Hippocampal formation (tissue), 2 donors: ENCODE measurements at regions not wholly inside any gene's neighbourhood (a gene's known extent, or its start where the extent isn't known, plus 50 kb on each side); places are given as distances from the start of the nearest gene placed in this dataset.
A peak's percentile ranks its signal among the peaks of the same experiment; 100 is the strongest.

Source experiments
- DNase-seq, 2 donors: peaks; one replicate each; lab custom pipeline; 2025; lab: John Stamatoyannopoulos, UW

DNA sequence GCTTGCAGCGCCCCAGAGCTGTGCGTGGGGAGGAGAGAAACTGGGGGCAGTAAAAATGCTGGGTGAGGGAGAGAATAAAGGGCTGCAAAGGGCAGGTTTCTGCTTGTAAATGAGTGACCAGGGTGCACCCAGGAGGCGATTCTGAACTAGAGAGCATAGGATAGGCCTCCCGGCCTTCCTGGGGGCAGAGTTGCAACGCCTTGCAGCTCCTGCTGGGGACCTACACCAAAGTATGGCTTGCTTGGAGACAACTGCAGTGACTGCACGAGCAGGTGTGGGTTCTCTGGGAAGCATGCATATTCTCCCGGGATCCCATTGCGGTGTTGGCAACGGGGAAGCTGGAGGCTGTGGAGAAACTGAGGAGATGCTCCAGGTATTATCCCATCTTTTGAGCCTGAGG lies 111.6 kb upstream of the SPACA1 start:
- no peak for DNase-seq

DNA sequence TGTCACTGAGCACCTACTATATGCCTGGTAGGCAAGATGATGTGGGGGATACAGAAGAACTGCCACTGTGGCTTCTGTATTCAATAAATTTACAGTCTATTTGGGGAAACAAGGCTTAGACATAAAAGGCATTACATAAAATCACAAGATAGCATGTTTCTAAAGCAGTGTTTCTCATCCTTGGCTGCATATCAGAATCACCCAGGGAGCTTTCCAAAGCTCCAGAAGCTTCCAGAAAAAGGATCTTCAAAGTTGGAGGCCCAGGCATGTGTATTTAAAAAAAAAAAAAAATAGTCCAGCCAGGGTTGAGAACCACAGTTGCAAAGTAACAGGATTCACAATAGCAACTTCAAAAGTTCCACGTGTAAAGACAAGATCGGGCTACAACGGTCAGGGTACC lies 112.4 kb upstream of the SPACA1 start:
- no peak for DNase-seq

DNA sequence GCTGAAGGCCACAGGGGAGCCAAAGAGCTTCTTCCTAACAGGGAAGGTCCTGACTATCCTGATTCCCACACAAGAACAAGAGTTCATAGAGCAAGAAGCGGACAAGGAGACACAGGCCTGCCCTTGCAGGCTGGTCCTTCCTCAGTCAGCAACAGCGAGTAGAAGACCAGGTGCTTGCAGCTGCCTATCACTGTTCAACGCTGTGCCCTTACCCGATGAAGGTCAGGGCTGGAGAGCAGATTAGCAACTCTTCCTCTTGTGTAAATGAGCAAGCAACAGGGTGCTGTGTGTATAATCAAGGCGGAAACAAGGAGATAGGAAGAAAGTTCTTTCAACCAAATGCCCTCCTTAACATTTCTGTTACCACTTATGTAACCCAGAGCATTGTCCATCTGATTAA lies 115.3 kb upstream of the SPACA1 start:
- DNase-seq: no peak

DNA sequence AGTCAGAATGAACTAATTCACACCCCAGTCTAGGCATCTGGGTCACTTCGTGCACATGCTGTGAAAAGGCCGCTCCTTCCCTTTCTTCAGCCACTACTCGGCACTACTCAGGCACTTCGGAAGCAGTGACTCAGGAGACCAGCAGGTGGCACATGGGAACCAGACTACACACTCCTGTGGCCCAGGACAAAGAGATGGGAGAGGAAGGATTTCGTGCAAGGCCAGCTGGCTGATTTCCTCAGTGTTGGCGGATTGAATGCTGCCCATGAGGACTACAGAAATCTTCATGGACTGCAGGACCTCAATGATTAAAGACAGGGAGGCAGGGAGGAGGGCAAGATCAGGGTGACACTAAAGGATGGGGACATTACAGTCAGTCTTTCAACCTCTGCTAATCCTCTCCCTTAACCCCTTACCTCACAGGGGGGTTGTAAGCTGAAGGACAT lies 117.8 kb upstream of the SPACA1 start:
- DNase-seq: peak; percentile 61 to 84

DNA sequence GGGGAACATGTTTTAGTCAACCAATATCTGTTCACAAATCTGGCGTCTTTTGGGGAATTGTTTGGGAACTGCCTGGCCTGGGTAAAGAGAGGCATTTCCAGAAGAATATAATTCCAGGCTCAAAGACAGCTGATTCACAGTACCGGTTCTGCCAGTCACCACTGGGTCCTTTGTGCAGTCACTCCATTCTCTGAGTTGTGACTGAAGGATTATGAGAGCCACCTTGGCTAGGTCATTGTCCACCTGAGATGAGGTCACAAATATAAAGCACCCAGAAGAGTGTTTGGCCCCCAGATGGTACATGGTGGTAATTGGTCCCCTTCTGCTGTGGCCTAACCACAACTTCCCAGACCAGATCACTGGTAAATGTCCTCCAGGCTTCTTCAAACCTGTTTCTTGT lies 121.0 kb upstream of the SPACA1 start:
- DNase-seq: no peak

DNA sequence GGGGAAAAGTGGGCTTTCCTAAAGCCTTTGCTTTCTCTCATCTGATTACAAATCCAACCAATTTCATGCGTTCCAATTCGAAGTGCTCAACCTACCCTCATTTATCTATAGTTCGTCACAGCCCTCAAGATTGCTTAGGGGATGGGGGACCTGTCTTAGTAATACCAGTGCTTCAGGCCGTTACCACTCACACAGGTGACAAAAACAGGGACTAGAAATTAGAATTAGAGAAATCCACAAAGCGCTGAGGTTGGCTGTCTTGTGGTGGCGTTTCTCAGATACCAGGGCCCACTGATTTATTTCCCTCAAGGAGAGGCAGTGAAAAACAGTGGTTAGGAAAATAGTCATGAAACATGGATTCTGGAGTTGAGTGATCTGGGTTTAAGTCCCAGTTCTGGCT lies 121.6 kb upstream of the SPACA1 start:
- DNase-seq: no peak

DNA sequence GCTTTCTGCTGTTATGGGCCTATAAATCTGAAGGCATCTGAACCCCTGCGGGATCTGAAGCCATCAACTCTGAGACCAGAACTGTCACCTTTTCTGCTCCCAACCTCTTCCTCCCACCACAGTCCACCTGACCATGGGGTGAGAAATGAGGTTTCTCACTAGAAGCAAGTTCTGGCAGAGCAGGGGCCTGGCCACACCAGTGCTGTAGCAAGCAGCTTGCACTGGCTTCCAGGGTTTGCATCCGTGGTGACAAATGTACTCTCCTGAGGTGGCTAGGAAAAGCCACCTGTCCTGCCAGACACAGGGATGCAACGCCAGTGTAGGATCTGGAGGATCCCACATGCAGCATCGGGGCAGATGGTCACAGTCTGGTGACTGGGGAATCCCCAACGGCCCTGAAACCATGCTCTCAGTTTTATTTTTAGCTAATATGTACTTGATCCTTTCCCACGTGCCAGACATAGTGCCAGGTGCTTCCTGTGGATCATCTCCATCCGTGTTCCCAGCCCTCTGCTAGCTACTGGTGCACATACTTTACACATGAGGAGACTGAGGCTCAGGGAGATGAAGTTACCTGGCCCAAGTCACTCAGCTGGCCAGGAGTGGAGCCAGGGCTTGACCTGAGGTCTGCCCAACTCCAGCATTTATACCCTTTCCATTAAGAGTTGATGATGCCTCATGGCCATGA lies 122.1 kb upstream of the SPACA1 start:
- DNase-seq: no peak

DNA sequence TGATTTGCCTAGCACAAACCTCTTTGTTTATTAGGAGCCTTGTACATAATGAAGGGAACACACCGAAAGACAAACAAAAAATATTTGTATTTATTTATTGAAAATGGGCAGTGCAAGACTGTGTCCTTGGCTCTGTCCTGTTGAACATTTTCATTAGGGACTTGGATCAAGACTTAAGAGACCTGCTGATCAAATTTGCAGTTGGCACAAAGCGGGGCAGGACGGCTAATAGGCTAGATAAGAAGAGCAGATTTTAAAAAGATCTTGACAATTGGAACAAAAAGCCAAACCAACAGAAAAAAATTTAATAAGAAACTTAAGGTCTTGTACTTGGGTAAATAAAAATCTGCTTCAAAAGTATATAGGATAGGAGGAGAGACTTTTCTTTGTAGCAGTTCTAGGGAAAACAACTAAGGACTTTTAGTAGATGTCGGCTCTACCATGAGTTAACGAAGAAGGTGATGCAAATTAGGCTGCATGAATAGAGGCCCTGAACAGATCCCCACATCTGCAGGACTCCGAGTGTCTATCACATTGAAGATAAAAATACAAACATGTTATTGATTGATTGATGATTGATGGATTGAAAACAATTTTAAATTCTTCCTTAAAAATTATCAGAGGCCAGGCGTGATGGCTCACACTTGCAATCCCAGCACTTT lies 124.1 kb upstream of the SPACA1 start:
- DNase-seq: no peak

DNA sequence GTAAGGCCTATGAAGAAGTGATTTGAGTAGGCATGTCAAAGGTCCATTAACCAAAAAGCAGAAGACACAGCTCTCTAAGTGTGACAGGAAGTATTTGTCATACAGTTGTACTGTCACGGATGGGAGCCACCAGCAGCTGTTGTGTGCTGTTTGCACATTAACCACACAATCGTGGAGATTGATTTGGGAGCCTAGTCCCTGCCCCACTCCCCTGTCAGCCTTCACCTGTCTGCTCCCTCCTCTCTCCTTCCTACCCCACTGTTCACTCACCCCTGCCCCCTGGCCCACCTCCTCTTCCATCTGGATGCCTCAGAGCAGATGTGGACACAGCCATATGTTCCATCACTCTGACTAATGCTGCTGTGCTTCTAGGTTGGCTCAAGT lies 124.7 kb upstream of the SPACA1 start:
- DNase-seq: no peak

DNA sequence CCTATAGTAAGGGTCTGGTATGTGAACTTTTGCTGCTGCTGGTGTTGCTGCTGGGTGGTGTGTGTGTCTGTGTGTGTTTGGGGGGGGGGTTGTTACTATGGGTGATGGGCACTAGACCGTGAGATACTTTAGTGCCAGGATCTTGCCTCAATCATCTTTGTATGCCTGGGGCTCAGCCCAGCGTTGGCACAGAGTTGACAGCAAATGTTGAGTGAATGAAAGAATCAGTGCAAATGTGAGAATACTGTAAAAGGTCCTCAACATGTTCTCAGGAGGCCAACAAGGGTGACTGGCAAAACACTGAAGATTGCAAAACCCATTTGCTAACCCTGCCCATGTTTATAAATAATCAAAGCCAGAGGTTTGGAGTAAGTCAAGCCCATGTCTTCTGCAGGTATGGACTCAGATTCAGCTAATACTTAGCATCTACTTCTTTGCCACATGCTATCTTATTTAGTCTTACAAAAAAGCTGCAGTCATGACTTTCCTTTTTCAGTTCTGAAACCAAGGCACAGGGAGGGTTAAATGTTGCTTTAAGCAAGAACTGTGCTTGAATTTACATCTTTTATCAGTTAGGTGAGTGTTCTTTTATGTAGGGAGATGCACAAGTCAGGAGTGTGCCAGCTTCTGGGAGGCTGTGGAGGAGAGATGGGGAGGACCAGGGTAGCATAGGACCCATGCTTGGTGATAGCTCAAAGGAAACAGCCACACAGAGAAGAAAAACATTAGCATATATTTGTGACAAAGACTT lies 125.3 kb upstream of the SPACA1 start:
- DNase-seq: no peak

DNA sequence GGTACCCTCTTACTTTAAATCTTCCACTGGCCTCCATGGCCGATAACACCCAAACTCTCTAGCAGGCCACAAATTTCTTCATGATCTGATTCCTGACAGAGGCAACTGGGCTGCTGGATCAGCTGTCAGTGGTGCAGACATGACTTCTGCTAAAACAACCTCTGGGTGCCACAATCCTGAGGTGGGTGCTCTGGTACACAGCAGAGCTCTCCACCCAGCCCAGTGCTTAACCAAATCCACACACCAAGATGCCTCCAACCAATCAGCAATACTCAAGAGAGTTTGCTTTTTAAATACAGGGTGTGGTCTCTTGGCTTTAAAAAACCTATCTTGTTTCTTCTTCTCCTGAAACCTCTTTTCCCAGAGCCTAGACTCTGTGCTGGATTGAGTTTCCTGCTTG lies 126.6 kb upstream of the SPACA1 start:
- DNase-seq: no peak

DNA sequence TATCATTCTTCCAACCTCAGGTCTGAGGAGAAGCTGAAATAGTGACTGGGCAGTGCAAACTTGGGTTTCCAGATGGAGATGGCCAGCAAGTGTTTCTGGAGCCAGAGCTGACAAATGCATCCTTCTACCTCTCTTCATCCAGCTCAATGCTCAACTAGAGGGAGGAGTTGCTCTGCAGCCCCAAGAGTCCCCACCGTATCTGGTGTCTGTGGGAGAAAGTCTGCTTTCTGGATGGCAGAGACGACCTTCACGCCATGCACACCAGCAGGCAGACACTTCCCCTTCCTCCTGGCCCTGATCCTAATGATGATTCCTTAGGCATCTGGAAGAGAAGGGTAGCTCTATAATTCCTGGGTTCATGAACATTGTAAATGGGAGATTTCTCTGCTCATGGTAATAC lies 127.4 kb upstream of the SPACA1 start:
- DNase-seq: no peak

DNA sequence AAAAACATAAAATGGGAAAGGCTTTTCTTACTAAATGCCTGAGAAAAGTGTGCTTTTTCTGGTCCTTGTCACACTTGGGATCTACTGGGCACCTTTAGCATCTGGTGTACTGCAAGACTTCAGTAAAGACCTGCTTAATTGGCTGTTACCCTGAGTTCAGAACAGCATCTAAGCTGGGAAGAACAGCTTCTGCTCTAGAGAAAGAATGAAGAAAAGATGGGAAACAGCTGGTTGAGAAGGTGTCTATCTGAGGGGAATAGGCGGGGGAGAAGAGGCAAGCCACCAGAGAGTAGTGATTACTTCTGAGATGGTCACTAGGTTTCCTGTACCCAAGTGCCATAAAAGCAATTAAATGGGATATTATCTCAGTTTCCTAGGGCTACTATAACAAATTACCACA lies 128.2 kb upstream of the SPACA1 start:
- no peak for DNase-seq

DNA sequence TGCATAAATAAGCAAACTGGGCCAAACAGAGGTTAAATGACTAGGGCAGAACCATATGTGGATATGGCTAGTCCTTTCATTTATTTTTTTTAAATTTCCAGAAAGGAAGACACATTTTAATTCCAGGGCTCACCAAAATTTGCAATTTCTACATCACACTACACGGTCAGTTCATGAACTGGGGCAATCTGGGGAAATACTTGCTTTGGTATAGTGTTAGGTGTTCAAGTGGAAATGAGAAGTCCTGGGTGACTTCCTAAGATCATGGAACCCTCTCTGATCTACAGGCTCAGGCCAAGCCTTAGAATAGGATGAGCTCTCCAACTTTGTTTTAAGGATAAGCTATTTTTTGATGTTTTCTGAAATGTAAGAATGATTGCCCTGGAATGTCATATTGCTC lies 128.6 kb upstream of the SPACA1 start:
- DNase-seq: no peak

DNA sequence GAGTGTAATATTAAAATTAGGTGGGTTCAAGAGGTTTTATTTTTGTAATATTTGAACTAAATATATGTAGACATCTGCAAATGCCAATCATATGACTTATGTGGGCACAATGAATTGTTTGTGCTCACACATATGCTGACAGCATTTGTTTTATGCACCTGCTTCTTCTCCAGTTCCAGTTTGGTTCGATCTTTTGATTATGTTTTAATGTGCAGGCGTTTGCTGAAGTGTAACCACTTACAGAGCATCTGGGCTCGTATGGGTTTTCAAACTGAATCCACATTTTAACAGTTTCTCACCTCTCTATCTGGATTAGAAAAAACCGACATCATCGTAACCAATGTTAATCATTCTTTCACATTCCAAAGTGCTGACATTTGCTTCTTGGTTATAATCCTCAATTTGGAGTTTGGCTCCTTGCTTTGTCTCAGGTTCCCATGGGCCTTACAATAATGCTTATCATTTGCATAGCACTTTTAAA lies 129.1 kb upstream of the SPACA1 start:
- no peak for DNase-seq

DNA sequence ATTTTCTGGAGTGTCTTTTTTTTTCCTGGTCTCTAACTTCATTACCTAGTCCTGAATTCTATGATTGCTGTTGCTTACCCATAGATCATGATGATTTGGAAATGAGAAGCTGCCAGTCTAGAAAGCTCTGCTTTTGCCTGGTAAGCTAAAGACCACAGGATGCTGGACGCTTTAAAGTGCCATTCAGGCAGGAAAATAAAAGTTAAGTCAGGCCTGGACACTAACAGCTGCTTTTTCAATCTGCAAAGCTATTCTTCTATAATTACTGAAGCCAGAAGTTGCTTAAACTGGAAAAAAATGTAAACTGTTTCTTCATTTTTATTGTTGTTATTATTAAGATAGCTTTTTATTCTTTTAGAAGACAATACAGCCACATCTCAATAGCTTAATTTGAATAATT lies 129.8 kb upstream of the SPACA1 start:
- no peak for DNase-seq

DNA sequence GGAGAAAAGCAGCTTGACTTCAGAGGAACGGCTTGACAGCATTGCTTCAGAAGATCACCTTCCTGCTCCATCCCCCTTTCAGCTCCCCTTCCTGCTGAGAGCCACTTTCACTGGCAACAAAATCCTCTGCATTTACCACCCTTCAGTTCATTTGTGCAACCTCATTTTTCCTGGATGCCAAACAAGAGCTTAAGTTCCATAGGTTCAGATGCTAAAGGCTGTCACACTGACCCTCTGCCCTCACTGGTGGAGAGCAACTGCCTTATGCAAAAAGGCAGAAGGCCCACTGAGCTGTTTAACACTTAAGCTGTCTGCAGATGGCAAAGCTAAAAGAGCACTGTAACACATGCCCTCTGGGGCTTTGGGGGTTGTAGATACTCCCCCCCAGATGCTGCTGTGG lies 131.2 kb upstream of the SPACA1 start:
- no peak for DNase-seq

DNA sequence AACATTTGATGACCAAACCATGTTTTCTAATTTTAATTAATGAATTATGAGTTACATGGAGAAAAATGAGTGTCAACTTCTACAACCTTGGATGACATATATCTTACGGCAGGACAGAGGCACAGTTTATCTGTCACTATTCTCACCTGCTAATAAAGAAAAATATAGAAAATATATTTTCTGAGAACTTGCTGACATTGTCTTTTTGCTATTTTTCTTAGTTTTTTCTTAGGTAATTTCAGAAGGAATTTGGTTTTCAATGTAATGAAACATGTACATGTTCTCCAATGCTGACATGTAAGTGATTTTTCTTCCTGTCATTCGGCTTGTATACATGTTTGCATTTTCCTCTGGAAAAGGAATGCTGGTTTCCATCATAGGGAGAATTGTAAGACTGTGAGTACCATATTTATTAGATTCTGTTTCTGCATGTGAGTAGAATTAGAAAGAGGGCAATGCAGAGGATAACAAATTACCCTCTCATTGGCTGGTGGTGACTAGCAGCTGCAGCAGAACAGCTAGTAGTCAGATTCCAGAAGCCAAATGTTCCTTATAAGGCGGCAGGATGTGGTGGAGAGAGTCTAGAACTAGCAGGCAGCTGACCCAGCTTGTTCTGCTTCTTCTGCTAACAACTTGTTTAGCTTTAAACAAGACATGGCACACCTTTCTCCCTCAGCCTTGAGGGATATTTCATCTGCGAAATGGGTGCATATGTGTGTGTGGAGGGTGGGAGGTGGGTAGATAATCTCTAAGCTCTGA lies 132.8 kb upstream of the SPACA1 start:
- DNase-seq: no peak

DNA sequence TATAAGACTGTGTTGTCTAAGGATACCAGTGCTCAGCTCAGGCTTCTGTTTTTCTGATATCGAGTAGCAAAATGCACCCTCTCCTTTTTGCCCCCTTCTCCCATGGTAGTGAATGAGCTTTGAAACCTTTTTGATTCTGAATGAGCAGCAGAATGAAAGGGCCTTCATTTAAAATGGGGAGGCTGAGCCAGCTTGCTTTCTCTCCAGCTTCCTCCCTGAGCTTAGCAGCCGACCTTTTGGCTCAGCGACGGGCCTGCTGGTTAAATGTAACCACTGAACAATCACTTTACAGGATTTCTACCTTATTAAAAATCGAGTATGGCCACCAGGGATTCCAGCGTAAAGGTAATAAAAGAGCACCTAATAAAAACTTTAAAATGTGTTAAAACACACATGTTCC lies 133.7 kb upstream of the SPACA1 start:
- no peak for DNase-seq

DNA sequence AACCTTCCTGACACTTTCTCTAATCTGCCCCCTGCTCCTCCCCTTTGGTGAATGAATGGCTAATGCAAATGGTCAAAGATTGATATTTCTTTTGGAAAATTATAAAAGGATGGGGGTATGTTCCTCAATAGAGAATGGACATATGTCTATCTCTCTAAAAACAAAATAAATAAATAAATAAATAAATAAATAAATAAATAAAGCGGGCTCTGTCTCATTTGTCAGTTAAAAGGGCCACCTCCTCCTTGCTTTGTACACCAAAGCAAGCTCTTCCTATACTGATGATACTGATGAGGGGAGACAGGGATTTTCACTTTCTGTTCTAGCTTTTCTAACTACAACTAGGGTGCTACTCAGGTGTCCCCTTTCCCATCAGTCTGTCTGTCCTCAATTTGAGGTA lies 135.5 kb upstream of the SPACA1 start:
- no peak for DNase-seq

DNA sequence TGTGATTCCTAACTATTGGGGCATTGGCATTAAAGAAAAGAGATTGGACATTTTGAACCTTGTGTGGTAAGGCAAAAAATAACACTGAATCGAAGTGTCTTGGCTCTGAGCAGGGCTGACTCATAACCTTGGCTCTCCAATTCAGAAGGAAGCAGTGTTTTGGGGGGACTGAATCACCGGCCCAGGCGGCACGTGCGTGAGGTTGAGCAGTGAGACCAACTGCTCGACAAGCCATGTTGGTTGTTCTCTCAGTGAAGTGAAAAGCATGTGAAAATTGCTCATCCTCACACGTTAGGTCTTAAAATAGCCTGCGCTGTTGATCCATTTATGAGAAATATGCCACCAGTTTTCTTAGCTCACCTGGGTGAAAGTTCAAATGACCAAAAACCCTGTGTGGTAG lies 137.8 kb upstream of the SPACA1 start:
- no peak for DNase-seq
